GM12865 (cell line): ENCODE measurements at regions not wholly inside any gene's neighbourhood (a gene's known extent, or its start where the extent isn't known, plus 50 kb on each side); places are given as distances from the start of the nearest gene placed in this dataset.

ENCODE experiments used
- DNase-seq: peaks from one replicate; pipeline ENCODE4 v3.0.0; 2010; ENCODE audit warnings: low read depth
- H3K4me3 ChIP-seq: 2 replicates; pipeline ENCODE4 v1.5.1; 2011; ENCODE audit warnings: mild to moderate bottlenecking, low read depth, low read length, control low read depth
- TF ChIP-seq, protein P1 (sequence below): IDR thresholded peaks from 2 replicates; pipeline ENCODE4 v1.5.1; 2011; ENCODE audit warnings: low read length, control low read depth, low read depth, inconsistent platforms; ENCODE audit not compliant: insufficient read depth; ENCODE audit errors: missing control alignments

DNA sequence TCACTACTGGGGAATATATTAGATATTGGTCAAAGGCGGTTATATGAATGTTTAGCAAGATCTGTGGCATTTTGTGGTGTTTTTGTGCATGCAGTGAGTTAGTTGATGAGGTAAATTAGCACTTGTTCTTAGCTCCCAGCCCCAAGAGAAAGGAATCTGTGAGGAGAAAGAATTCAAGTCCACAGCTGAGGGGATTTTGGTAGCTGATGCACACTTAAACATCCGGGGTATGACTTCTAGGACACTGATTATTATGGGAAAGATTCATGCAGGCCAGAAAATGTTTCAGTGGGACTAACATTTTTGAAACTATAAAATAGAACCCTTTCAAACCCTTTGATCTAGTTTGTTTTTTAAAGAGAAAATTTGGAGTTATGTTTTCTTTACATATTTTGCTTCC, 118.2 kb upstream of the RPS23 start:
- H3K4me3 ChIP-seq, result no peak overlapping the region
- no peak for DNase-seq
- TF ChIP-seq, protein P1, sequence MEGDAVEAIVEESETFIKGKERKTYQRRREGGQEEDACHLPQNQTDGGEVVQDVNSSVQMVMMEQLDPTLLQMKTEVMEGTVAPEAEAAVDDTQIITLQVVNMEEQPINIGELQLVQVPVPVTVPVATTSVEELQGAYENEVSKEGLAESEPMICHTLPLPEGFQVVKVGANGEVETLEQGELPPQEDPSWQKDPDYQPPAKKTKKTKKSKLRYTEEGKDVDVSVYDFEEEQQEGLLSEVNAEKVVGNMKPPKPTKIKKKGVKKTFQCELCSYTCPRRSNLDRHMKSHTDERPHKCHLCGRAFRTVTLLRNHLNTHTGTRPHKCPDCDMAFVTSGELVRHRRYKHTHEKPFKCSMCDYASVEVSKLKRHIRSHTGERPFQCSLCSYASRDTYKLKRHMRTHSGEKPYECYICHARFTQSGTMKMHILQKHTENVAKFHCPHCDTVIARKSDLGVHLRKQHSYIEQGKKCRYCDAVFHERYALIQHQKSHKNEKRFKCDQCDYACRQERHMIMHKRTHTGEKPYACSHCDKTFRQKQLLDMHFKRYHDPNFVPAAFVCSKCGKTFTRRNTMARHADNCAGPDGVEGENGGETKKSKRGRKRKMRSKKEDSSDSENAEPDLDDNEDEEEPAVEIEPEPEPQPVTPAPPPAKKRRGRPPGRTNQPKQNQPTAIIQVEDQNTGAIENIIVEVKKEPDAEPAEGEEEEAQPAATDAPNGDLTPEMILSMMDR, result no peak

DNA sequence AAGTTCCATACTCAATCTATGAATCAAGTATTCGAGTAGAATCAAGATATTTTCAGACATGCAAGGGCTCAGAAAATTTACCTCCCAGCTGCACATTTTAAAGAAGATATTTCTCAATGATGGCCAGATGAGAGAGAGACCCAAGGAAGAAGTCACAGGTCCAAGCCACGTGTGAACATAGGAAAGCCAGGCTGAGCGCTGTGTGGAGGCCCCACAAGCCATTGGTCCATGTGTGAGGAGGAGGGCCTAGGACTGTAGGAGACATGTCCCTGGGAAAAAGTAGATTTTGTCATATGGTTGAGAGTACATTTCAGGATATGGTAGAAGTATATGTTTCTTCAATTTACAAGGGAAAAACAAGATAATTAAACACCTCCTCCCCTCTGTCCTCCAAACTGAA, 115.8 kb upstream of the RPS23 start:
- H3K4me3 ChIP-seq, result no peak overlapping the region
- TF ChIP-seq, protein P1, result no peak
- DNase-seq, result no peak

DNA sequence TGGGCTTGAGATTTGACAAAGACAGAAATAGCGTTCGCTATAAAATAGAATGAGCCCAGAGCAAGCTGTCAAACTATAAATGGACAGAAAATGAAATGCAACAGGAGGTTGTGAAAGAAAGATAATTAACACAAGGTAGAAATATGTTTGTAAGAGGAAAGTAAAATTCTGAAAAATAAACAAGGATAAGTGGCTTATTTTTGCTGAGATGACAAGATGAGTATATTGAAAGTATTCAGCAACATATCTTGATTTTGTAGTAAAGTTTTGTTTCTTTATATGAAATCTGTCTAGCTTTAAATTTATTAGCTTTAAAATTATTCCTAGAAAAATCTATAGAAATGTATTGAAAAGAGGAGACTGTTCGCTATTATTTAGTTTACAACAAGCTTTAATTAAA, 111.9 kb upstream of the RPS23 start:
- H3K4me3 ChIP-seq, result no peak overlapping the region
- TF ChIP-seq, protein P1, result no peak
- no peak for DNase-seq

DNA sequence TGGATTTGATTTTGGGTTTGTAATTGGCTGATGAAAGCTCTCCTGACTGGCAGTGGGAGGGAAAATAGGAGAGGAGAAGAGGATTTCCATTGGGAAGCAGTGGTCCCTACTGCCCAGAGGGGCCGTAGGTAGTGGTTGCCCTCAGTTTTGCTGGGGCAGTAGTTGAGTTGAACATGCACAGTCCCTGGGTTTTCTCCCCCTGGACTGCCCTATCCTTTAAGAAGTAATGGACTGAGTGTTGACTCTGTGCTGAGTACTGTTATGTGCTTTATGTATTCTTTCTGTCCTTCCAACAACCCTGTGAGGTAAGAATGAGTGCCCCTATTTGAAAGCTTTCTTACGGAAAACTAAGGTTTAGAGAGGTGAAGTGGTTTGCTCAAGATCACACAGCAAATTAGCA, 111.2 kb upstream of the RPS23 start:
- DNase-seq, result no peak
- TF ChIP-seq, protein P1, result no peak

DNA sequence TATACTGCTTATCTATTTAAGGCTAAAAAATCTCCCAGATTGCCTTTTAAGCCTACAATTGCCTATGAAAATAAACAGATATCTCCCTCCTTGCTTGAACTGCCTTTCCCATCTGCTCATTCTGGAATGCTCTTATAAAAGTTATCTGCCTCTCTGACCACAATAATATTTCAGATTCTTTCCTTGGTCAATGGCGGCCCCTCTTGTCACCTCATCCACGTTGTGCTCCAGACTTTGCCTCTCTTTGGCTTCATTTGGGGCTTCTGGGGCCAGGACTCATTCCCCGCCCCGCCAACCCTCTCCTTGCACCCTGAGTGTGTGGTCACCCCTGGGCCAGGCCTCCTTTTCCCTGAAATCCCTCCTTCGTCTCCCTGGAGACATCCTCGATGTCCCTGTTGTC, 110.0 kb upstream of the RPS23 start:
- no peak for DNase-seq
- TF ChIP-seq, protein P1, result no peak

More for the DNA sequence above, 111.2 kb upstream of the RPS23 start:
- H3K4me3 ChIP-seq, result no peak overlapping the region

DNA sequence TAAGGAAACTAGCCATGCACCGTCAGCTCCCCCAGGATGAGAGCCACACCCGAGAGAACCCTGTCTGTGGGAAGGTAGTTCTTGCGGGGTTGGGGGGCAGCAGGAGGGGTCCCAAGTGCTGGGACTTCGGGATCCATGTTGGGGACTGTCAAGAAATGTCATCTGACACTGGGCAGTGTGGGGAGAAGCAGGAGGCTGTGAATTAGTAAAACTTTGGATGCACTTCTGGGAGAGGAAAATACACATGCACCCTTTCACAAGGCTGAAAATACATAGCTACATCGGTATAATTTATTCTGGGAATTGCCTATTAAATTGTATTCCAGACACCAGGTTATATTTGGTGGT, 109.6 kb upstream of the RPS23 start:
- TF ChIP-seq, protein P1, result no peak
- H3K4me3 ChIP-seq, result no peak overlapping the region
- no peak for DNase-seq

More for the DNA sequence above, 110.0 kb upstream of the RPS23 start:
- no peak overlapping the region for H3K4me3 ChIP-seq

DNA sequence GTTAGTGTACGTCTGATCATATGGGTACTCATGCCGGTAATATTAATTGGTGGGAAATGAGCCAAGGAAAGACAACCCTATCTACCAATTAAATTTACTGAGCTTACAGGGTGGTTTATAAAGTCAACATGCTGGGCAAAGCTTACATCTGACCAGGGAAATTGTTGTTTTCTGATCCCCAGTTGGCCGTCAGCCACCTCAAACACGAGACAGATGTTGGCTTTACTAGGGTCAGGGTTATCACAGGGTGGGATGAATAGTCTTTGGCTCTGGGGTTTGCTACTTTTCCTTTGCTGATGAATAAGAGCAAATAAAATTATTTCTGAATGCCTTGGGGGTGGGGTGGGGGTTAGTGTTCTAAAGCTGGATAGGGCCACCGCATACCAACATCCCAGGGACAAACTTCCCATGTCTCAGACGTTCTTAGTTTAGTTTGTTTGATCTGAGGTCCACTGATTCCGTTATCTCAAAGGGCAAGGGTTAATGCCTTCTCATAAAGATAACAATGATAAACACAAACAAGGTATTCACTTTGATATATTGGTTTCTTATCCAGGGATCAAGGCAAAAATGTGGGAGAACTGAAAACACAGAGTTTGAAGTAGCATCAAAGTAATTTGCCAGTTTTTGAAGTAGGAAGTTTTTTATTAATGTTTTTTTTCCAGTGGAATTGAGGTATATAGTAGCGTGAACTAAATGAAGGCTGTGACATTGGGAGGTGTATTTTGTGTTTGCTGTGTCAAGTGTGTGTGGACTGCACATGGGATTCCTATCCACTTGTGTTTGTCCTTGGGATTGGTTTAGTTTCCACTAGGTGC, 109.1 kb upstream of the RPS23 start:
- TF ChIP-seq, protein P1, result no peak
- no peak for DNase-seq
- H3K4me3 ChIP-seq, result no peak overlapping the region
